ENCODE measurements at regions not wholly inside any gene's neighbourhood (a gene's known extent, or its start where the extent isn't known, plus 50 kb on each side); places are given as distances from the start of the nearest gene placed in this dataset.

DNA sequence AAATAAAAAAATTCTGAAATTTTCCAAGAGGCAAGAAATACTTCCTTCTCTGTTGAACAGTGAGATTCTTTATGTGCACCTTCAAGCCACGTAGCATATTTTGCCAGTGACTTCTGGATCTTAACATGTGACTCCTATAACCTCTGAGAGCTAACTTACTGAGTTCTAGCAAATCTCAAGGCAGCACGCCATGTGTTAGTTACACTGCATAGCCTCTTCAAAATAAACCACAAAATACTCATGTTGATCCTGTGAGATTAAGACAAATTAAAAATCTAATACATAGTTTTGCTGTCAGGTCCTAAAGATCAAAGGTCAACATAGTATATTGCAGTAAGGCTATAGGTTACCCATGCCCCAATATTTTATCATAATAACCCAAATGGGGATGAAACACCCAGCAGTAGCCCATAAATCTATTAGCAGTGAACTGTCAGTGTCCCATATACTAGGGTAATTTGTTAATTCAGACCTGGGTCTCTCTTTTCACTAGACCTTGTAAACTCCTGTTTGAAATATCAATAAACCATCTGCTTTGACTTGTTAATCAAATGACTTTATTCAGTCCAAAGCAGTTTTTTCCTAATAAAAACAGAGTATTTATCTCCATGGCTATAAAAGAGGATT, 343.1 kb downstream of the ZFHX3 start (continued):
- TF ChIP-seq, protein P1, sequence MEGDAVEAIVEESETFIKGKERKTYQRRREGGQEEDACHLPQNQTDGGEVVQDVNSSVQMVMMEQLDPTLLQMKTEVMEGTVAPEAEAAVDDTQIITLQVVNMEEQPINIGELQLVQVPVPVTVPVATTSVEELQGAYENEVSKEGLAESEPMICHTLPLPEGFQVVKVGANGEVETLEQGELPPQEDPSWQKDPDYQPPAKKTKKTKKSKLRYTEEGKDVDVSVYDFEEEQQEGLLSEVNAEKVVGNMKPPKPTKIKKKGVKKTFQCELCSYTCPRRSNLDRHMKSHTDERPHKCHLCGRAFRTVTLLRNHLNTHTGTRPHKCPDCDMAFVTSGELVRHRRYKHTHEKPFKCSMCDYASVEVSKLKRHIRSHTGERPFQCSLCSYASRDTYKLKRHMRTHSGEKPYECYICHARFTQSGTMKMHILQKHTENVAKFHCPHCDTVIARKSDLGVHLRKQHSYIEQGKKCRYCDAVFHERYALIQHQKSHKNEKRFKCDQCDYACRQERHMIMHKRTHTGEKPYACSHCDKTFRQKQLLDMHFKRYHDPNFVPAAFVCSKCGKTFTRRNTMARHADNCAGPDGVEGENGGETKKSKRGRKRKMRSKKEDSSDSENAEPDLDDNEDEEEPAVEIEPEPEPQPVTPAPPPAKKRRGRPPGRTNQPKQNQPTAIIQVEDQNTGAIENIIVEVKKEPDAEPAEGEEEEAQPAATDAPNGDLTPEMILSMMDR (IDR thresholded peaks at IDR 0.05; ENCODE audit: poor library complexity, severe bottlenecking), result no peak
- TF ChIP-seq SMC3 (conservative IDR thresholded peaks at IDR 0.05; ENCODE audit: poor library complexity) (no peak), EP300 (conservative IDR thresholded peaks at IDR 0.05; ENCODE audit: poor library complexity, severe bottlenecking) (no peak)

DNA sequence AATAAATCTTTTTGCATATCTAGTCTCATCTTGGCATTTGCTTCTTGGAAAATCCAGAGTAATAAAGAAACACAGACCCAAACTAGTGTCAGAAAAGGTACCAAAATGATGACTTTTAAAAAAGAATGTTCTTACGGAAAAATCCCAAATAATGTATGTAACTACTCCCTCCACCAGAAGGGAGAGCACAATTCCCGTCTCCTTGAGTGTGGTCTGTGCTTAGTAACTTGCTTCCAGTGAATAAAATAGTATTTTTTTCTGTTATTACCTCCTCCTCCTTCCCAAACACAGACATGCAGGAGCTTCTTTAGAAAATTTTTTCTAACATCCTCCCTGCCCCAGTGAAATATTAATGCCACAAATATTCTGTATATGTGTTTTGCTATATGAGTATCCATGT, 358.1 kb downstream of the ZFHX3 start:
- H3K79me2 ChIP-seq (replicated peaks; ENCODE audit: insufficient read depth, low read length), result no peaks in the 10 kb centered on the region
- no peak overlapping the region for H3K27ac ChIP-seq (ENCODE audit: low read length)
- H3K27me3 ChIP-seq (ENCODE audit: insufficient read depth, low read depth, low read length), result no peaks in the 10 kb centered on the region
- no peak overlapping the region for H2AFZ ChIP-seq (ENCODE audit: low read depth, low read length)
- H3K9me2 ChIP-seq (ENCODE audit: insufficient read depth, low read length), result no peaks in the 10 kb centered on the region
- TF ChIP-seq RAD21 (conservative IDR thresholded peaks at IDR 0.05) (no peak), POLR2AphosphoS5 (IDR thresholded peaks at IDR 0.05) (no peak), MXI1 (conservative IDR thresholded peaks at IDR 0.05; ENCODE audit: poor library complexity, severe bottlenecking) (no peak), EZH2 (IDR thresholded peaks at IDR 0.05; ENCODE audit: borderline replicate concordance, insufficient read depth, low read length, poor library complexity, severe bottlenecking) (no peak)
- H3K9me3 ChIP-seq (ENCODE audit: low read length), result no peaks in the 10 kb centered on the region
- no peak overlapping the region for H3K4me2 ChIP-seq (ENCODE audit: low read length)
- H3K4me3 ChIP-seq (ENCODE audit: low read length), result no peak overlapping the region
- no peaks in the 10 kb centered on the region for H3F3A ChIP-seq (ENCODE audit: insufficient read depth, low read length, poor library complexity, severe bottlenecking)
- no peaks in the 10 kb centered on the region for H4K20me1 ChIP-seq (ENCODE audit: insufficient read depth)
- H3K36me3 ChIP-seq (ENCODE audit: insufficient read depth, low read length), result no peaks in the 10 kb centered on the region
- no peak overlapping the region for H3K9ac ChIP-seq (ENCODE audit: low read length)

GRCh38 chr16:72680732-72681131, 367.2 kb downstream of the ZFHX3 start:
- Histone ChIP-seq H3K36me3 (ENCODE audit: insufficient read depth, low read length) (no peaks in the 10 kb centered on the region), H3K4me3 (ENCODE audit: low read length) (no peak overlapping the region), H3K27me3 (ENCODE audit: insufficient read depth, low read depth, low read length) (no peaks in the 10 kb centered on the region), H3K9me2 (ENCODE audit: insufficient read depth, low read length) (no peaks in the 10 kb centered on the region), H3F3A (ENCODE audit: insufficient read depth, low read length, poor library complexity, severe bottlenecking) (no peaks in the 10 kb centered on the region), H3K9me3 (ENCODE audit: low read length) (no peaks in the 10 kb centered on the region), H3K4me2 (ENCODE audit: low read length) (no peak overlapping the region), H3K27ac (ENCODE audit: low read length) (no peak overlapping the region), H3K9ac (ENCODE audit: low read length) (no peak overlapping the region), H4K20me1 (ENCODE audit: insufficient read depth) (no peaks in the 10 kb centered on the region), H2AFZ (ENCODE audit: low read depth, low read length) (no peak overlapping the region), H3K79me2 (replicated peaks; ENCODE audit: insufficient read depth, low read length) (no peaks in the 10 kb centered on the region)
- TF ChIP-seq MXI1 (conservative IDR thresholded peaks at IDR 0.05; ENCODE audit: poor library complexity, severe bottlenecking), result no peak
- TF ChIP-seq RAD21 (conservative IDR thresholded peaks at IDR 0.05), result no peak
- TF ChIP-seq EP300 (conservative IDR thresholded peaks at IDR 0.05; ENCODE audit: poor library complexity, severe bottlenecking), result no peak
- TF ChIP-seq SMC3 (conservative IDR thresholded peaks at IDR 0.05; ENCODE audit: poor library complexity), result no peak
- TF ChIP-seq, protein P2, sequence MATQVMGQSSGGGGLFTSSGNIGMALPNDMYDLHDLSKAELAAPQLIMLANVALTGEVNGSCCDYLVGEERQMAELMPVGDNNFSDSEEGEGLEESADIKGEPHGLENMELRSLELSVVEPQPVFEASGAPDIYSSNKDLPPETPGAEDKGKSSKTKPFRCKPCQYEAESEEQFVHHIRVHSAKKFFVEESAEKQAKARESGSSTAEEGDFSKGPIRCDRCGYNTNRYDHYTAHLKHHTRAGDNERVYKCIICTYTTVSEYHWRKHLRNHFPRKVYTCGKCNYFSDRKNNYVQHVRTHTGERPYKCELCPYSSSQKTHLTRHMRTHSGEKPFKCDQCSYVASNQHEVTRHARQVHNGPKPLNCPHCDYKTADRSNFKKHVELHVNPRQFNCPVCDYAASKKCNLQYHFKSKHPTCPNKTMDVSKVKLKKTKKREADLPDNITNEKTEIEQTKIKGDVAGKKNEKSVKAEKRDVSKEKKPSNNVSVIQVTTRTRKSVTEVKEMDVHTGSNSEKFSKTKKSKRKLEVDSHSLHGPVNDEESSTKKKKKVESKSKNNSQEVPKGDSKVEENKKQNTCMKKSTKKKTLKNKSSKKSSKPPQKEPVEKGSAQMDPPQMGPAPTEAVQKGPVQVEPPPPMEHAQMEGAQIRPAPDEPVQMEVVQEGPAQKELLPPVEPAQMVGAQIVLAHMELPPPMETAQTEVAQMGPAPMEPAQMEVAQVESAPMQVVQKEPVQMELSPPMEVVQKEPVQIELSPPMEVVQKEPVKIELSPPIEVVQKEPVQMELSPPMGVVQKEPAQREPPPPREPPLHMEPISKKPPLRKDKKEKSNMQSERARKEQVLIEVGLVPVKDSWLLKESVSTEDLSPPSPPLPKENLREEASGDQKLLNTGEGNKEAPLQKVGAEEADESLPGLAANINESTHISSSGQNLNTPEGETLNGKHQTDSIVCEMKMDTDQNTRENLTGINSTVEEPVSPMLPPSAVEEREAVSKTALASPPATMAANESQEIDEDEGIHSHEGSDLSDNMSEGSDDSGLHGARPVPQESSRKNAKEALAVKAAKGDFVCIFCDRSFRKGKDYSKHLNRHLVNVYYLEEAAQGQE (IDR thresholded peaks at IDR 0.05; ENCODE audit: borderline replicate concordance), result no peak
- TF ChIP-seq TAF1 (IDR thresholded peaks at IDR 0.05; ENCODE audit: low read depth), result no peak
- no peak for TF ChIP-seq EZH2 (IDR thresholded peaks at IDR 0.05; ENCODE audit: borderline replicate concordance, insufficient read depth, low read length, poor library complexity, severe bottlenecking)
- TF ChIP-seq, protein P1 (IDR thresholded peaks at IDR 0.05; ENCODE audit: poor library complexity, severe bottlenecking), result no peak
- TF ChIP-seq POLR2AphosphoS5 (IDR thresholded peaks at IDR 0.05), result no peak
